ENCODE measurements at regions not wholly inside any gene's neighbourhood (a gene's known extent, or its start where the extent isn't known, plus 50 kb on each side); places are given as distances from the start of the nearest gene placed in this dataset.

DNA sequence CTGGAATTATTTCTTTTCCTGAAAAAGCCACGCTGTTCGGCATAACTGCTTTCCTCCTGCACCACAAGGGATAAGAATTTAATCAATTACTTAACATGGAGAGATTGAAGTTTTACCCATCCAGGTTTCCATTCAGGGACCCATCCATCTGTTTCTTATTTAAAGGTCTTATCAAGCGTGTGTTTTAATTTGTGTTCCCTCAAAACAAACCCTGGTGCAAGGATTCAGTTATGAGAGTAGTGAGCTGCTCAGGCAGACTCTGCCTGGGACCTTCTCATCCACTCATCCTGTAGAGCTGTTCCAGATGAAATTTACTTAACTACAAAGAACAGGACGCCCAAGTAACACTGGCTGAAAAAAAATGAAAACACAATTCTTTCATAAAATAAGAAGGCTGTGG, 97.8 kb downstream of the BANF2 start:
- H2AFZ ChIP-seq (ENCODE audit: insufficient read depth, low read length, poor library complexity) = no peak overlapping the region
- H2BK12ac ChIP-seq (ENCODE audit: low read length) = no peak overlapping the region
- no peaks in the 10 kb centered on the region for H3K27me3 ChIP-seq (ENCODE audit: insufficient read depth, low read length)
- no peak overlapping the region for H3K23ac ChIP-seq (ENCODE audit: low read length)
- no peaks in the 10 kb centered on the region for H3K79me2 ChIP-seq (ENCODE audit: control insufficient read depth, insufficient read depth, low read length, poor library complexity)
- no peak overlapping the region for H4K8ac ChIP-seq (ENCODE audit: low read depth, low read length)
- H2BK5ac ChIP-seq (ENCODE audit: low read depth, low read length, poor library complexity) = no peak overlapping the region
- H3K27ac ChIP-seq (ENCODE audit: low read depth, low read length) = no peak overlapping the region
- no peaks in the 10 kb centered on the region for H3K36me3 ChIP-seq (ENCODE audit: control insufficient read depth in 1 of 2, insufficient read depth in 2 of 2, low read length in 2 of 2)
- H3K79me1 ChIP-seq (ENCODE audit: low read length) = no peaks in the 10 kb centered on the region
- no peaks in the 10 kb centered on the region for H3K4me1 ChIP-seq (ENCODE audit: control insufficient read depth in 1 of 2, insufficient read depth in 2 of 2, low read length in 2 of 2)
- H3K9me3 ChIP-seq (ENCODE audit: insufficient read depth, low read depth, low read length) = peaks cover 9% of the 10 kb centered on the region
- no peak for DNase-seq
- no peak overlapping the region for H3K9ac ChIP-seq (ENCODE audit: low read length)
- no peak overlapping the region for H4K12ac ChIP-seq (ENCODE audit: low read depth, low read length)
- H2AK5ac ChIP-seq (ENCODE audit: low read length) = no peak overlapping the region
- WGBS (ENCODE audit: extremely low coverage, insufficient coverage, insufficient read length) = no CpG with 5 or more reads among the region's 4 CpGs
- no peak overlapping the region for H3K18ac ChIP-seq (ENCODE audit: low read length)
- no peak overlapping the region for H3K4me2 ChIP-seq (ENCODE audit: low read length)
- no peak overlapping the region for H3K4ac ChIP-seq (ENCODE audit: low read depth, low read length)
- no peak overlapping the region for H3K4me3 ChIP-seq (ENCODE audit: low read depth, low read length)
- no peak overlapping the region for H2BK120ac ChIP-seq (ENCODE audit: insufficient read depth, low read length, poor library complexity)
- no peak overlapping the region for H3K14ac ChIP-seq (ENCODE audit: low read length)
- no peak overlapping the region for H4K91ac ChIP-seq (ENCODE audit: low read depth, low read length)

DNA sequence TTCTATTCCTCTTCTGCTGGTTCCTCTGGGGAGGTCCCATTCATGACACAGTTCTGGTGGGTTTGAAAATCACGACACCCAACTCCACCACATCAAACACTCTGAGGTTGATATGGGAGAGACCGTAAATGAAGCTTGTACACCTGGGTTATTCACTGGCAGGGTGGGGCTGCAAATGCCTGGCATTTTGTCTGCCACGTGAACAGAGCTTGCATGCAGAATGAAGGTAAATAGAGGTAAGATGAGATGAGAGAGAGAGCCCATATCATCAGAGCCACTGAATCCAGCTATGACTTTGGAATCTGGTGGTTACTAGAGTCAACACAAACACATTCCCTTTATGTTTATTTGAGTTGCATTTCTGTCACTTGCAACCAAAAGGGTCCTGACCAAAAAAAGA, 97.4 kb downstream of the BANF2 start:
- H3K18ac ChIP-seq (ENCODE audit: low read length) = no peak overlapping the region
- H3K79me1 ChIP-seq (ENCODE audit: low read length) = no peaks in the 10 kb centered on the region
- H3K4me2 ChIP-seq (ENCODE audit: low read length) = no peak overlapping the region
- no peak overlapping the region for H2BK120ac ChIP-seq (ENCODE audit: insufficient read depth, low read length, poor library complexity)
- no peak overlapping the region for H2AFZ ChIP-seq (ENCODE audit: insufficient read depth, low read length, poor library complexity)
- no peaks in the 10 kb centered on the region for H3K4me1 ChIP-seq (ENCODE audit: control insufficient read depth in 1 of 2, insufficient read depth in 2 of 2, low read length in 2 of 2)
- H3K27ac ChIP-seq (ENCODE audit: low read depth, low read length) = no peak overlapping the region
- peaks cover 9% of the 10 kb centered on the region for H3K9me3 ChIP-seq (ENCODE audit: insufficient read depth, low read depth, low read length)
- no peak overlapping the region for H3K9ac ChIP-seq (ENCODE audit: low read length)
- no peak overlapping the region for H2BK5ac ChIP-seq (ENCODE audit: low read depth, low read length, poor library complexity)
- H3K27me3 ChIP-seq (ENCODE audit: insufficient read depth, low read length) = no peaks in the 10 kb centered on the region
- H3K79me2 ChIP-seq (ENCODE audit: control insufficient read depth, insufficient read depth, low read length, poor library complexity) = no peaks in the 10 kb centered on the region
- H3K4ac ChIP-seq (ENCODE audit: low read depth, low read length) = no peak overlapping the region
- WGBS (ENCODE audit: extremely low coverage, insufficient coverage, insufficient read length) = no CpG with 5 or more reads among the region's 3 CpGs
- H3K36me3 ChIP-seq (ENCODE audit: control insufficient read depth in 1 of 2, insufficient read depth in 2 of 2, low read length in 2 of 2) = no peaks in the 10 kb centered on the region
- no peak overlapping the region for H2BK12ac ChIP-seq (ENCODE audit: low read length)
- H3K14ac ChIP-seq (ENCODE audit: low read length) = no peak overlapping the region
- no peak overlapping the region for H2AK5ac ChIP-seq (ENCODE audit: low read length)
- H3K23ac ChIP-seq (ENCODE audit: low read length) = no peak overlapping the region
- H4K8ac ChIP-seq (ENCODE audit: low read depth, low read length) = no peak overlapping the region
- H3K4me3 ChIP-seq (ENCODE audit: low read depth, low read length) = no peak overlapping the region
- peak; percentile 30 to 31 for DNase-seq
- no peak overlapping the region for H4K12ac ChIP-seq (ENCODE audit: low read depth, low read length)
- no peak overlapping the region for H4K91ac ChIP-seq (ENCODE audit: low read depth, low read length)

DNA sequence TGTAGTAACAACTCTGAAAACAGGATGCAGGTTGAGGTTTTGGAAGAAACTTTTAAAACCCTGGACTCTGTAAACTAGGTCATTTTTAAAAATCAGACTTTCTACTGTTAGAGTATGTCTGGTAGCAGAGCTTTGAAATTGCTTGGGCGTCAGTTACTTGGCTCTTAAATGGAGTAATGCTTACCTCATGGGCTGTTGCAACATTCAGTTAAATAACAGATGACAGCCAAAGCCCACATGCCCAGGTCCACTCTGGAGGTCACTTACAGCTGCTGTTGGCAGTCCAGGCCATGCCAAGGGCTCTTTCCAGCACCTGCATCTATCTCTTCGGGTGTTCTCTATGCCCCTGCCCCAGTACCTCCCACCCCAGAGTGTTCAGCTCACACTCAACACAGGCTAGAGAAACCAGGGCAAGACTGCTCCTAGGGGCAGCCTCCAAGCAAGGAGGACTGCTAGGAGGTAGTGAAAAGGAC, 96.4 kb downstream of the BANF2 start:
- no peak overlapping the region for H2AK5ac ChIP-seq (ENCODE audit: low read length)
- no peaks in the 10 kb centered on the region for H3K27me3 ChIP-seq (ENCODE audit: insufficient read depth, low read length)
- no peak overlapping the region for H3K18ac ChIP-seq (ENCODE audit: low read length)
- no peak overlapping the region for H4K12ac ChIP-seq (ENCODE audit: low read depth, low read length)
- no peak overlapping the region for H3K4me3 ChIP-seq (ENCODE audit: low read depth, low read length)
- no peaks in the 10 kb centered on the region for H3K79me1 ChIP-seq (ENCODE audit: low read length)
- no peaks in the 10 kb centered on the region for H3K36me3 ChIP-seq (ENCODE audit: control insufficient read depth in 1 of 2, insufficient read depth in 2 of 2, low read length in 2 of 2)
- peak; percentile 47 to 78 for DNase-seq
- H2BK120ac ChIP-seq (ENCODE audit: insufficient read depth, low read length, poor library complexity) = no peak overlapping the region
- H4K91ac ChIP-seq (ENCODE audit: low read depth, low read length) = no peak overlapping the region
- H2BK5ac ChIP-seq (ENCODE audit: low read depth, low read length, poor library complexity) = no peak overlapping the region
- H2AFZ ChIP-seq (ENCODE audit: insufficient read depth, low read length, poor library complexity) = no peak overlapping the region
- no CpG with 5 or more reads among the region's 2 CpGs for WGBS (ENCODE audit: extremely low coverage, insufficient coverage, insufficient read length)
- H3K9ac ChIP-seq (ENCODE audit: low read length) = no peak overlapping the region
- no peaks in the 10 kb centered on the region for H3K79me2 ChIP-seq (ENCODE audit: control insufficient read depth, insufficient read depth, low read length, poor library complexity)
- no peak overlapping the region for H2BK12ac ChIP-seq (ENCODE audit: low read length)
- no peak overlapping the region for H4K8ac ChIP-seq (ENCODE audit: low read depth, low read length)
- no peak overlapping the region for H3K4me2 ChIP-seq (ENCODE audit: low read length)
- no peaks in the 10 kb centered on the region for H3K4me1 ChIP-seq (ENCODE audit: control insufficient read depth in 1 of 2, insufficient read depth in 2 of 2, low read length in 2 of 2)
- no peak overlapping the region for H3K4ac ChIP-seq (ENCODE audit: low read depth, low read length)
- H3K23ac ChIP-seq (ENCODE audit: low read length) = no peak overlapping the region
- no peak overlapping the region for H3K14ac ChIP-seq (ENCODE audit: low read length)
- H3K27ac ChIP-seq (ENCODE audit: low read depth, low read length) = no peak overlapping the region
- peaks cover 7% of the 10 kb centered on the region for H3K9me3 ChIP-seq (ENCODE audit: insufficient read depth, low read depth, low read length)

DNA sequence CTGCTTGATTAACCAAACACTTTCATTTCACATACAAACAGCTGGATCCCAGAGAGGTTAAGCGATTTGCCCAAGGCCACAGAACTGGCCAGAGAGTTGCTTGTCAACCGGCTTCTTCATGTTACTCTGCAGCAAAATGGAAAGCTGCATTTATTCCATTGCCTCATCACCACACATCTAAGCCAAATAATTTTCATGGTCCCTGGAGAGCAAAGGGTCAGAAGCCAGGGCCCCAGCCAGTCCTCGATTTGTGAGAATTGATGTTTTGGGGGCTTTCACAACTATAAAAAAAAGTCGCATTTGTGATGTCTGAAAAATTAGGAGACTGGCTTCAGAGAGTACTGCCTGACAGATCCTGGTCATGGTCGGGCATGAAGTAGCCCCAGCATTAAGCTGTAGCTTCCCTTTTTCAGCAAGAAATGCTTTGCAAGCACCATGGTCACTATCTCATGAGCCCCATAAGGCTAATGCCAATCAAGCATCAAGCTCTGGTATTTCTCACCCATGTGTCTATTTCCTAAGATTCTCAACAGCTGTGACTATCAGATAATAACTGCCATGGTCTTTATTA, 95.8 kb downstream of the BANF2 start:
- Histone ChIP-seq H3K79me1 (ENCODE audit: low read length) (no peaks in the 10 kb centered on the region), H3K14ac (ENCODE audit: low read length) (no peak overlapping the region), H3K4me3 (ENCODE audit: low read depth, low read length) (no peak overlapping the region), H3K4me2 (ENCODE audit: low read length) (no peak overlapping the region), H3K9me3 (ENCODE audit: insufficient read depth, low read depth, low read length) (peaks cover 7% of the 10 kb centered on the region), H3K27ac (ENCODE audit: low read depth, low read length) (no peak overlapping the region), H4K91ac (ENCODE audit: low read depth, low read length) (no peak overlapping the region), H4K8ac (ENCODE audit: low read depth, low read length) (no peak overlapping the region), H3K79me2 (ENCODE audit: control insufficient read depth, insufficient read depth, low read length, poor library complexity) (no peaks in the 10 kb centered on the region), H2BK120ac (ENCODE audit: insufficient read depth, low read length, poor library complexity) (no peak overlapping the region), H3K27me3 (ENCODE audit: insufficient read depth, low read length) (no peaks in the 10 kb centered on the region), H3K9ac (ENCODE audit: low read length) (no peak overlapping the region), H3K36me3 (ENCODE audit: control insufficient read depth in 1 of 2, insufficient read depth in 2 of 2, low read length in 2 of 2) (no peaks in the 10 kb centered on the region), H2AFZ (ENCODE audit: insufficient read depth, low read length, poor library complexity) (no peak overlapping the region), H2AK5ac (ENCODE audit: low read length) (no peak overlapping the region), H3K4me1 (ENCODE audit: control insufficient read depth in 1 of 2, insufficient read depth in 2 of 2, low read length in 2 of 2) (no peaks in the 10 kb centered on the region), H3K18ac (ENCODE audit: low read length) (no peak overlapping the region), H2BK12ac (ENCODE audit: low read length) (no peak overlapping the region), H3K4ac (ENCODE audit: low read depth, low read length) (no peak overlapping the region), H4K12ac (ENCODE audit: low read depth, low read length) (no peak overlapping the region), H2BK5ac (ENCODE audit: low read depth, low read length, poor library complexity) (no peak overlapping the region), H3K23ac (ENCODE audit: low read length) (no peak overlapping the region)
- no peak for DNase-seq
- WGBS (ENCODE audit: extremely low coverage, insufficient coverage, insufficient read length) = no CpG with 5 or more reads among the region's 5 CpGs

Measured in trophoblast cell (in vitro differentiated cells and primary cell).